Cardiac muscle cell (in vitro differentiated cells and primary cell): ENCODE measurements at regions not wholly inside any gene's neighbourhood (a gene's known extent, or its start where the extent isn't known, plus 50 kb on each side); places are given as distances from the start of the nearest gene placed in this dataset.
"Not testable (repeated sequence)": the region's sequence is repeated elsewhere in the genome, so short reads cannot be mapped to it uniquely, and the experiment has no call there.

ENCODE experiments used
- DNase-seq, 2 donors: peaks; one replicate each; pipeline versions ENCODE4 v3.0.0 to v3.0.0-alpha.2; 2010 to 2017; ENCODE audit warnings: low read depth in 1 of 2, low spot score in 1 of 2
- H3K27ac ChIP-seq: fragments of 200-600 bp; sonication (generic); 2 replicates; pipeline ENCODE4 v1.5.1; 2016
- H3K27me3 ChIP-seq: fragments of 200-600 bp; sonication (generic); 2 replicates; pipeline ENCODE4 v1.6.0; 2016; ENCODE audit warnings: control low read depth
- H3K36me3 ChIP-seq: fragments of 200-600 bp; sonication (generic); 2 replicates; pipeline ENCODE4 v1.5.1; 2016; ENCODE audit warnings: control low read depth
- H3K4me1 ChIP-seq: fragments of 200-600 bp; sonication (generic); 2 replicates; pipeline ENCODE4 v1.8.1; 2017; ENCODE audit warnings: low read depth, mild to moderate bottlenecking, mixed run types
- H3K4me3 ChIP-seq: fragments of 200-600 bp; sonication (generic); 2 replicates; pipeline ENCODE4 v1.5.1; 2016; ENCODE audit warnings: mild to moderate bottlenecking
- H3K9me3 ChIP-seq: fragments of 200-600 bp; sonication (generic); 2 replicates; pipeline ENCODE4 v1.5.1; 2017; ENCODE audit warnings: low read depth, mild to moderate bottlenecking, control low read depth

DNA sequence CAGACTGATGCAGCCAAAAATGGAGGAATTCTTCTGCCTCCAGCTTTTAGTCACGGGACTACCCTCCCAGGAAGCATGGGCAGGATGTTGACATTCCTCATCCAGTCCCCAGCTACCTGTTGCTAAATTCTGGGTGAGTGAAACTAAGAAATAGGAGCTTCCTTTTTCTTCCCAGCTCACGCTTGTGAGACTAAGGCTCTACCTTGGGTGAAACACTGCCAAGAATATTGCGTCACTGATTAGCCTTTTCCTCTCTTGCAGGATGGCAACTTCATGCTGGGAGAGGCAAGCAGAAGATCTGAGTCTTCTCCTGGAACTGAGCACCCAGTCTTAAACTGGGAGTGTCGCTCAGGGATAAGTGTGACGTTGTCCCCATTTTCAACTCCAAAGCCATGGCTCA, 59.7 kb downstream of the RNU2-63P start:
- H3K4me1 ChIP-seq, H3K9me3 ChIP-seq, H3K27ac ChIP-seq: not testable (repeated sequence)

GRCh38 chr2:87949008-87949407, 67.3 kb downstream of the RNU2-63P start:
- H3K27me3 ChIP-seq = not testable (repeated sequence)

More for the DNA sequence above, 59.7 kb downstream of the RNU2-63P start:
- H3K4me3 ChIP-seq, H3K27me3 ChIP-seq, H3K36me3 ChIP-seq: not testable (repeated sequence)
- peak in 1 of 2 donors; percentile 30 for DNase-seq

GRCh38 chr2:87946644-87947370, 69.5 kb downstream of the RNU2-63P start:
- H3K27me3 ChIP-seq, DNase-seq, H3K4me3 ChIP-seq, H3K4me1 ChIP-seq, H3K27ac ChIP-seq, H3K36me3 ChIP-seq, H3K9me3 ChIP-seq: not testable (repeated sequence)

More at GRCh38 chr2:87949008-87949407, 67.3 kb downstream of the RNU2-63P start:
- DNase-seq, H3K36me3 ChIP-seq, H3K27ac ChIP-seq, H3K4me3 ChIP-seq, H3K9me3 ChIP-seq, H3K4me1 ChIP-seq: not testable (repeated sequence)

GRCh38 chr2:87939299-87939698, 77.0 kb downstream of the RNU2-63P start:
- not testable (repeated sequence) for H3K27me3 ChIP-seq, H3K4me3 ChIP-seq, H3K4me1 ChIP-seq, DNase-seq, H3K9me3 ChIP-seq, H3K36me3 ChIP-seq, H3K27ac ChIP-seq

- DNase-seq, H3K4me1 ChIP-seq, H3K27me3 ChIP-seq, H3K9me3 ChIP-seq, H3K27ac ChIP-seq, H3K4me3 ChIP-seq, H3K36me3 ChIP-seq: not testable (repeated sequence)
Observed at GRCh38 chr2:87919023-87919665, 93.5 kb upstream of the RGPD2 start.

DNA sequence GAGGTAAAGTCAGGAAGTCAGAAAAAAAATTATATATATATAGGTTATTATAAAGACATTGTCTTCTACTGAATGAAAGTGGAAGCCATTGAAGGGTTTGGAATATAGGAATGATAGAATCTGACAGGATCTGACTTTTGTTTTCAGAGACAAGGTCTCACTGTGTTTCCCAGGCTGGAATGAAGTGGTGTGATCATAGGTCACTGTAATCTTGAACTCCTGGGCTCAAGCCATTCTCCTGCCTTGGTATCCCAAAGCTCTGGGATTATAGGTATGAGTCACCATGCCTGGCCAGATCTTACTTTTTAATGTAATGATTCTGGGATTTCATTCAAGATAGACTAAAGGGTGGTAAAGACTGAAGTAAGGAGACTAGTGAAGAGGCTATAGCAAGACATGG, 91.6 kb upstream of the RGPD2 start:
- not testable (repeated sequence) for DNase-seq, H3K9me3 ChIP-seq, H3K36me3 ChIP-seq, H3K4me3 ChIP-seq, H3K27ac ChIP-seq, H3K4me1 ChIP-seq, H3K27me3 ChIP-seq

GRCh38 chr2:87910848-87911247, 85.3 kb upstream of the RGPD2 start:
- not testable (repeated sequence) for H3K27ac ChIP-seq, H3K27me3 ChIP-seq, DNase-seq, H3K36me3 ChIP-seq, H3K9me3 ChIP-seq, H3K4me1 ChIP-seq, H3K4me3 ChIP-seq

DNA sequence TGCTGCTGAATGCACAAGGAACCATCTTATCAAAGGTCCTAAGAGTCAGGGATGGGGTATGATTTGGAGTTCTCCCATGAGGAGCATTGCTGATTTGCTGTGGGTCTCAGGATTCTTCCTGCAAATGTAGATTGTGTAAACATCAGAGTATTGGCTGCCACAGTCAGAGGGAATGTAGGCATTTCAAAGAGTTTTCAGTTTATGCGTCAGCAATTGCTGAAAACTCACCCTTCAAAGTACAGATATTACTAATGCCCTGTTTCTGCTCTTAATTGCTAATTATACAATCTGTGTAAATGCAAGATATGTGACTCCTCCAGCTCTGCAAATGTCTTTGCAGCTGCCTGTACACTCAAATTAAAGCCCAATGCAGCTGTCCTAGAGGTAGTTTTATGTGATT, 83.4 kb upstream of the RGPD2 start:
- H3K36me3 ChIP-seq, H3K27me3 ChIP-seq, DNase-seq, H3K9me3 ChIP-seq, H3K4me1 ChIP-seq, H3K4me3 ChIP-seq, H3K27ac ChIP-seq: not testable (repeated sequence)

DNA sequence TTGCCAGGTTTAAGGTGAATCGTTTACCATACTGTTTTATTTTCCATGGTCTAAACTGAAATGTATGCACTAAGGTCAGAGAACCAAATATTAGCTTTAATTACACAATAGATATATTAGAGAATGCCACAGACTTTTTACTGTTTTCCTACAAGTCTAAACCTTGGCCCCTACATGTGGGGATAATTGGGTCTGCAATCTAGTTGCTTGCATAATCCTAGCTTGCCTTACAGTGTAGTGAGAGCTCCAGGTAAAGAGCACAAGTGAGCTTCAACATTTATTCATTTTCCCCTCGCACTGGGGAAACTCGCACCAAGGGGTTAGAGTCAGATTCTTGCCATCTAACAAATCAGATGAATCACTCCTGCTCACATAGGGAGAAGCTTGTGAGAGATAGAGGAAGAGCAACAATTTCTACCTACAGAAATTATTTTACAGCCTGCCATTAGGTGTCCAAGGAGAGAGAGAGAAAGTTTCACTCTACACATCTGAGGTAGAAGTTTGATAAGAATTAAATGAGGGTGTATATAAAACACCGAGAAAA, 82.0 kb upstream of the RGPD2 start:
- H3K4me1 ChIP-seq, H3K36me3 ChIP-seq, H3K27me3 ChIP-seq, DNase-seq, H3K9me3 ChIP-seq, H3K27ac ChIP-seq, H3K4me3 ChIP-seq: not testable (repeated sequence)

DNA sequence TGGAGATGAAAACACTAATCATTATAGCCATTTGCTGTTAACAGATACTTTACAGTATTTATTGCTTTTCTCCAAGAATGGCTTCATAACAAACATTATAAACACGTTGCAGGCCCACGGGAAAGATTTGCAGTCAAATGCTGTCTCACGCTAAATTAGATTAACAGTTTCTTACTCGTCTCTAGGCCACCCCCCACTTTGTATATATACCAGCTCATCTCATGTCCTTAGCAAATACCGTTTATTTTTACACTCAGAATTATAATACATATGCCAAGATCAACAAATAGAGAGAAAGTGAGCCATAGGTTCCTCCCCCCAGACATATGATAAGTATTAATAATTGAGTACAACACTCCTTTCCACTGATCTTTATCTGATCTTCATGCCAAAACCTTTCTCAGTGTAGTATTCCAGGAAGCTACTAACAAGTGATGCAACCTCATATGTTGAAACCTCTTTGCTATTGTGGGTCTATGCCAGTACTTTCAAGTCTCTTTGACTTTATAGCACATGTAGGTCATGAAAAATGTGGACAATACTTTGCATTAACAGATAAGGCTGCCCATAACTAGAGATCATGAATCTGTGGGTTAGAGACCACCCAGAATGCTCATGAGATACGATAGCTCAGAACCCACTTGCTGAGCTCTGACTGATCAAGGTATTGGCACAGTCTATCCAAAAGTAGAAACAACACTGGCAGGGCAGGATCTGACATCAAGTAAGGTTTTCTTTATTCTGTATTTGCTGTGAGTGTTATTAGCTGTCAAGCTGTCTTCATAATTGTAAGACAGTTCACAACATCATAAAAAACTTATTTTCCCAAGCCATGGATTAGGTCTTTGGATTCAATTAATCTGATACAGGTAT, 77.9 kb upstream of the RGPD2 start:
- not testable (repeated sequence) for H3K4me1 ChIP-seq, H3K27ac ChIP-seq, H3K9me3 ChIP-seq, H3K27me3 ChIP-seq, H3K36me3 ChIP-seq, H3K4me3 ChIP-seq
- peak in 1 of 2 donors; percentile 40 for DNase-seq

GRCh38 chr2:87883659-87884058, 58.1 kb upstream of the RGPD2 start:
- H3K9me3 ChIP-seq, H3K27ac ChIP-seq, H3K36me3 ChIP-seq, H3K4me3 ChIP-seq, H3K27me3 ChIP-seq, DNase-seq, H3K4me1 ChIP-seq: not testable (repeated sequence)
